GM19452 (cell line): ENCODE measurements at regions not wholly inside any gene's neighbourhood (a gene's known extent, or its start where the extent isn't known, plus 50 kb on each side); places are given as distances from the start of the nearest gene placed in this dataset.
"Not testable (repeated sequence)": the region's sequence is repeated elsewhere in the genome, so short reads cannot be mapped to it uniquely, and the experiment has no call there.

ENCODE experiments used
- ATAC-seq: cut with Tn5 transposase; IDR thresholded peaks from one replicate; pipeline ENCODE4 v1.9.1; 2021; ENCODE audit not compliant: unreplicated experiment

DNA sequence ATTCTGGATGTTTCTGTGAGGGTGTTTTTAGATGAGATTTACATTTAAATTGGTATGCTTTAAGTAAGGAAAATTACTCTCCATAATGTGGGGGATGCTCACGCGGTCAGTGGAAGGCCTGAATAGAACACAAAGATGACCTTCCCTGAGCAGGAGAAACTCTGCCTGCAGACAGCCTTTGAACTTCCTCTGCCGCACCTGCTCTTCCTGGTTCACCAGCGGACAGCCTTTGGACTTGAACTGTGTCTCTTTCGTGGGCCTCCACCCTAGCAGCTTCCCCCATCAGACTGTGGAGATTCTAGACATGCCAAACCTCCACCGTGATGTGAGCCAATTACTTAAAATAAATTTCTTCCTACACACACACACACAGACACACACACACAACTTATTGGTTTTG is 210.7 kb downstream of the EFCAB11 start:
- ATAC-seq, result no peak

- no peak for ATAC-seq
Measured at GRCh38 chr14:89740241-89740640, 214.3 kb downstream of the EFCAB11 start.

DNA sequence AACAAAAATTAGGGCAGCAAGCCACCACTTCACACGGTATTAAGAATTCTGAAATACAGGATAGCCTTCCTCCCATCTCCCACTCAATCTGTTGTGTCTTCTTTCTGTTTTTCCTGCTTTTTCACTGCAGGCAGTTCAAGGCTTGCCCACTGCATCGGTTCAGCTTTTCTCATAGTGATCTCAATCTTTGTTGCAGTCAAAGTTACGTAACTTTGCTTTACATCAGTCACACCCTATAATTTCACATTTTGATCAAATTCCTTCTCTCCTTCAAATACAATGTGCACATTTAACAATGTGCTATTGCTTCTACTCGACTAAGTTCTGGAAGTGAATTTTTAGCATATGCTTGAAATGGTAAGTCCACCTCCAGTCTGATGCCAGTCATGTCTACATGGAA is 217.6 kb downstream of the EFCAB11 start:
- no peak for ATAC-seq

DNA sequence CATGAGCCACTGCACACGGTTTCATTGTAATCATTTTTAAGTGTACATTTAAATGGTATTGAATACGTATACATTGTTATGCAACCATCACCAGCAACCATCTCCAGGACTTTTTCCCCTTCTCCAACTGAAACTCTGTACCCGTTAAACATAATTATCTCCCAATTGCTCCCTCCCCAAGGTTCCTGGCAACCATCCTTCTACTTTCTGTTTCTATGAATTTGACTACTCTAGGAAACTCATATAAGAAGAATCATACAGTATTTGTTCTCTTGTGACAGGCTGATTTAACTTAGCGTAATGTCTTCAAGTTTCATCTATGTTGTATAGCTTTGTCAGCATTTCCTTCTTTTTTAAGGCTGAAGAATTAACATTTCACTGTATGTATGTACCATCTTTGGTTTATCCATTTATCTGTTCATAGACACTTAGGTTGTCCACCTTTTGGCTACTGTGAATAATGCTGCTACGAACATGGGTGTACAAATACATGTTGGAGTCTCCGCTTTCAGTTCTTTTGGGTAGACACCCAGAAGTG is 223.1 kb downstream of the EFCAB11 start:
- ATAC-seq, result no peak

DNA sequence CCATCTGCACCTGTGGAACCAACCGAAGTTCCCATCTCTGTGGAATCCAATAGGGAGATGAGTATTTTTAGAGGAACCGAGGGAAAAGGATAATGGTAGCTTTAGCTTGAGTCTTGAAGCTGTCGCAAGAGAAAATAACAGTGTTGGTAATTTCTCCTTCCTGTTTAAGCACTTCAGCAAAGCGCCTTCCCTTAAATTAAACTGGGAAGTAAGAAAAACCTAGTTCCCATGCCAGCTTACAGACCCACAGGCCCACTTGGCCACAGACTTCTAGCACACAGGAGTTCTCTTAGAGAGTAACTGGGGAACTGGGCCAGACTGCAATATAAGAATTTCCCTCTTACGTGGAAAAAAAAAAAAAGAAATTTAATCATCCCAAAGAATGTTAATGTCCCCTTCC is 223.8 kb downstream of the EFCAB11 start:
- no peak for ATAC-seq

- no peak for ATAC-seq
Measured at GRCh38 chr14:89728964-89729363, 225.6 kb downstream of the EFCAB11 start.

GRCh38 chr14:89726226-89726625 is 228.3 kb downstream of the EFCAB11 start:
- not testable (repeated sequence) for ATAC-seq

DNA sequence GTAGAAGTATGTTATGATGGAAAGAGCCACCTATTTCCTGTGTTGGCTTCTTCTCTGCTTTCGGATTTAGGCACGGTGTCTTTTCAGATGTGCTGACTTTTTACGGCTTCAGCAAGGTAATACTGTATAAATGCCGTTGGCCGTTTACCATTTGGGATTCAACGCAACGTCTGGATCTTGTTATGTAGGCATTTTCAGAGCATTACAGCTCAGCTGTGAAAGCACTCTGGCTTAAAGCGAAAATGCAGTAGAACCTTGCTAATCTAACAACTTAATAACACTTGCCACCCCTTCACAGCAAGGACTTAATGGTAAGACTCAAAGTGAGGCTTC is 229.9 kb downstream of the EFCAB11 start:
- no peak for ATAC-seq

- ATAC-seq, result no peak
Measured at GRCh38 chr14:89723930-89724627, 230.5 kb downstream of the EFCAB11 start.

DNA sequence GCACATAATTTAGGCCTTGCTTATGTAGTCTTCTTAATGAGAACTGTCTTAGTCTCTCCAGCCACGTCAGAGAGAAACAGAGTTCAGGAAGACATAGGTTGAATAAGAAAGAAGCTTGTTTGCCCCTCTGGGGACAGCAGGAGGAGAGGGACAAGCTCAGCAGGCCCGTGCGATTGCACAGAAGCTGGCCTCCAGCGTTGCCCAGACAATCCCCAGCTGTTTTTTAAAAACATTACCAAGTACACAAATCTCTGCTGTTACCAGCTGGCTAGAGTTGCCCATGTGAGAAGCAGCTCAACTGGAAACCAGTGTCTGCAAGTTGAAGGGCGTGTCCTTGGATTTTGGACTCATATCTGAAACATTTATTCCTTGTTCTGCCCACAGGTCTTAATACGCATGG is 232.6 kb downstream of the EFCAB11 start:
- ATAC-seq, result no peak

GRCh38 chr14:89720741-89721729 is 233.5 kb downstream of the EFCAB11 start:
- ATAC-seq, result peak; percentile 68

DNA sequence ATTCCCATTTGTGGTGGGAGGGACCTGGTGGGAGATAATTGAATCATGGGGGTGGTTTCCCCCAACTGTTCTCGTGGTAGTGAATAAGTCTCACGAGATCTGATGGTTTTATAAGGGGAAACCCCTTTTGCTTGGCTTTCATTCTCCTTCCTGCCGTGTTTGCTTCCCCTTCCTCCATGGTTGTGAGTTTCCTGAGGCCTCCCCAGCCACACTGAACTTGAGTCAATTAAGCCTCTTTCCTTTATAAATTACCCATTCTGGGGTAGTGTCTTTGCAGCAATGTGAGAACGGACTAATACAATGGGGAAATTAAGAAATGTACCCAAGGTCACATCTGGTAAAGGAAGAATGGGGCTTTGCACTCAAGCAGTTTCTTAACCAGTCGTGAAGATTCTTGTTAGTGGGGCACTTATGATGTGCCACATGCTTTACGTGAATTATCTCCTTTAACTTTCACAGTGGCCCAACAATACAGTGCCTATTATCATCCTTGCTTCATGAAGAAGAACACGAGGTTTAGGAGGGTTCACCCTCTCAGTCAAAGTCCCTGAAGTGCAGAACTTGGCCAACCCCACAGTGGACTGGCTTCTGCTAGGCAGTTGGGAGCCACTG is 234.3 kb downstream of the EFCAB11 start:
- no peak for ATAC-seq

GRCh38 chr14:89719366-89720075 is 235.0 kb downstream of the EFCAB11 start:
- ATAC-seq, result peak; percentile 55

DNA sequence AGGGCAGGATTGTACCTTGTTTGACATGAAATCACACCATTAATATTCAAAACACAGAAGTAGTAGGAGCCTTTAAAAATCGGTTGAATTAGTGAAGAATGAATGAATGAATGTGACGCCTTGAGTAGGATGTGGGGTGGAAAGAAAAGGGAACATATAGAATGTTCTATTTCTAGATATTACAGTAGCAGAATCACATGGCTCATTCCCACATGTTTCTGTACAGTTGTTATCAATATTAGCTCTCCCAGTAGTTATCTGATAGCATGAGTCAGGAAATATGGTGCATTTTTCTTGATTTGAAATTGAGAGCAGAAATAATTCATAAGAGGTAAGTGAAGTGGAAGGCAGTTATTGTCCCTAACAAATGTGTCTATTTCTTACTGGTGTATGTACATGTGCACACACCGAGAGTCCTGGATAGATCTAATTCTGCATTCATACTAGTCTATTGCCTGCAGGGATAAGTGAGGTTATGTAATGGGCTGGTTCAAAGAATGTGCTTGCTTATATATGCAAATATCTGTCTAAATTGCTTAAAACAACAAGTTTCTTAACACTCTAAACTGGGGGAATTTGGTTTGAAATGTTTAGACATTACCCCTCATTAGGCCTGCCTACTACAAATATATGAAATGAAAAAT is 245.4 kb downstream of the EFCAB11 start:
- no peak for ATAC-seq

DNA sequence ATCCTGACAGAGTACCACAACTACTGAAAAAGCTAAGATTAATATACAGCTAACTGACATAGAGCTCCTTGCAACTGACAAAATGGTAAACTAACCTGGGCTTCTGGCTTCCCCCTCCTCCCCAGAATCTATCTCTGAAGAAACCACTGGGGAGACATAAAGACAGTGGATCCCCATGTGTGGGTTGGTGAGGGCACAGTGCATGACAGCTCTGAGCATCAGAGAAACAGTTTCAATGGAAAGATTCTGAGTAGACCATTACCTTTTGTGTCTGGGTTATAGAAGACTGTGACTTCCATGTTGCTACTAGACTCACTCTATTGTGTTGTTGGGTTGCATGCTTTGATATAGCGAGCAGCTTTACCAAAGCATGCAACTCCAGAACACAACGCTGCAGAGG is 247.4 kb downstream of the EFCAB11 start:
- ATAC-seq, result no peak

DNA sequence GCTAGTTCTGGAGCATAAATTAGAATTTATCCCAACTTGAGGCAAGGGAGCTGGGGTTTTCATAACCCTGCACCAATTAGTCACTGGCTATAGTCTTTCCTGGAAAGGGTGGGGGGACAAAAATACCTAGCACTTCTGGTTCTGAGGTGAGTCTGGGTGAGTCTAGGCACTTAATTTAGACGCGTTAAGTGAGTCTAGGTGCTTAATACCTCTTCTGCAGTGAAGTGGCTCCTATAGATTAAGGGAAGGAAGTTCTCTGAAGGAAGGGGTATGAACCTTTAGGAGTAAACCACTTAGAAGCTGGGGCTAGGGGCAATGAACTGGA is 251.7 kb downstream of the EFCAB11 start:
- no peak for ATAC-seq

DNA sequence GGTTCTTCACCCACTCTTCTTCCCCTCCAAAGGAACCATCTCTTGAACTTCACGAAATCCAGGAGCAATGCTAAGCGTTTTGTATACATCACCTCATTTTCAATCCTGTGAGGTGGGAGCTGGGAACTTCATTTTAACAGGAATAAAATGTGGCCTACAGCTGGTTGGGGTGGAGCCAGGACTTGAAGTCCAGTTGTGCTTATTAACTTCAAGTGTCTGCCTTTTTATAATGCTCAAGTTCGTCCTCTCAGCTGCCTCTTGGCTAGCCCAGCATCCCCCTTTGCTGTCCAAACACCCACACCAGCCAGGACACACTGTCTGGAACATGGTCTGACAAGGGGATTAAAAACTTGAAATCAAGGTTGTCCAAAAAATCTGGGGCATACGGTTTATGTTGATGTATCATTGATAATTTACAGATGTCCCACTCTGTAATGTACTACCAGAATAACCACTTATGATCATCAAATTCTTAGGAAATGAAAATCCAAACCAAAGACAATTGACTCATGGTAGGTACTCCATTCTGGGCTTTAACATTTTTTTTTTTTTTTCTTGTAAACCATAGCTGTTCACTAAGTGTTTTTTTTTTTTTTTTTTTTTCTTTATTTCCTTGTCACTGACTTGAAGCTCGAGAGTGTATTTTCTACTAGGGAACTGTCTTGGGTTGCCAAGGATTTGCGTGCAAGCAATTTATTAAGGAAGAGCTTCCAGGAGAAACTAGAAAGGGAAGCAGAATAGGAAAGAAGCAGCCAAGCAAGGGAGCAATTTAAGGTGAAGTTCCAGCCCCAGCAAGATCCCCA is 252.3 kb downstream of the EFCAB11 start:
- ATAC-seq, result no peak

GRCh38 chr14:89701211-89702043 is 253.1 kb downstream of the EFCAB11 start:
- peak; percentile 86 for ATAC-seq

DNA sequence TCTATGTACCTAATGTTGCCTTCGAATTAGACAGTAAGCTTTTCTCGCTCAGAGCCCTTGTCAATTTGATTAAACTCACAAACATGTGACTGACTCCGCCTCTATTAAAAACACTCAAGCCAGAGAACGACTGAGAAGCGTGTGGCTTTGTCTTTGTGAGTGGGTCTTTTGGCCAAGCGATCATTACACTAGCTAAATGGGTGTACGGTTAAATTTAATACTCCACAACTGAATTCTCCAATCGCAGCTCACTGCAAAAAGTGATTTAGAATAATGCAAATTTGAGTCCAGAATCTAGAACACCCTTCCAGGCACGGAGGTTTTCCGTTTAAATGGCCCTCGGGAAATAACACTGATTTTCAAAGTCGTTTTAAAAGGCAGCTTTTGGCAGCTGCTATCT is 253.7 kb downstream of the EFCAB11 start:
- no peak for ATAC-seq
